Neuronal stem cell (in vitro differentiated cells): ENCODE measurements at regions not wholly inside any gene's neighbourhood (a gene's known extent, or its start where the extent isn't known, plus 50 kb on each side); places are given as distances from the start of the nearest gene placed in this dataset.
"Not testable (repeated sequence)": the region's sequence is repeated elsewhere in the genome, so short reads cannot be mapped to it uniquely, and the experiment has no call there.

Source experiments
- DNase-seq: peaks from one replicate; pipeline ENCODE4 v3.0.0-alpha.2; 2013; ENCODE audit warnings: low spot score
- H2AFZ ChIP-seq: one replicate; pipeline ENCODE4 v1.6.1; 2013; ENCODE audit warnings: mild to moderate bottlenecking, low read length, inconsistent platforms
- H2AK5ac ChIP-seq: 2 replicates; pipeline ENCODE4 v1.6.1; 2013; ENCODE audit warnings: low read depth, mild to moderate bottlenecking, inconsistent platforms, low read length, moderate library complexity, mixed read lengths
- H2BK120ac ChIP-seq: 2 replicates; pipeline ENCODE4 v1.6.1; 2013; ENCODE audit warnings: low read depth, mild to moderate bottlenecking, inconsistent platforms, low read length, moderate library complexity, mixed read lengths
- H2BK12ac ChIP-seq: one replicate; pipeline ENCODE4 v1.6.1; 2013; ENCODE audit warnings: low read length, inconsistent platforms
- H2BK15ac ChIP-seq: 2 replicates; pipeline ENCODE4 v1.6.1; 2013; ENCODE audit warnings: mild to moderate bottlenecking, low read length, inconsistent platforms, mixed read lengths
- H2BK5ac ChIP-seq: one replicate; pipeline ENCODE4 v1.6.1; 2013; ENCODE audit warnings: inconsistent platforms, mild to moderate bottlenecking, low read length, moderate library complexity
- H3K14ac ChIP-seq: one replicate; pipeline ENCODE4 v1.6.1; 2013; ENCODE audit warnings: low read length, inconsistent platforms
- H3K18ac ChIP-seq: 2 replicates; pipeline ENCODE4 v1.6.1; 2013; ENCODE audit warnings: low read length, inconsistent platforms
- H3K23ac ChIP-seq: 2 replicates; pipeline ENCODE4 v1.6.1; 2013; ENCODE audit warnings: low read depth, mild to moderate bottlenecking, mixed read lengths, low read length, inconsistent platforms; ENCODE audit not compliant: poor library complexity
- H3K27ac ChIP-seq: replicated peaks from 3 replicates; pipeline ENCODE4 v1.5.1; 2013; ENCODE audit warnings: low read length, inconsistent platforms
- H3K27me3 ChIP-seq, 3 experiments: 2 replicates each; pipeline ENCODE4 v1.6.1; 2013; ENCODE audit warnings: low read length in 3 of 3, mild to moderate bottlenecking in 2 of 3, inconsistent platforms in 1 of 3, low read depth in 1 of 3, mixed read lengths in 1 of 3, moderate library complexity in 1 of 3; ENCODE audit not compliant: control insufficient read depth in 3 of 3, insufficient read depth in 3 of 3
- H3K36me3 ChIP-seq, 2 donors: replicated peaks in 1 of 2; 2 replicates each; pipeline ENCODE4 v1.6.1; 2013; ENCODE audit warnings: low read length in 2 of 2; ENCODE audit not compliant: control insufficient read depth in 2 of 2, insufficient read depth in 2 of 2
- H3K4ac ChIP-seq: 2 replicates; pipeline ENCODE4 v1.6.1; 2013; ENCODE audit warnings: inconsistent platforms, mild to moderate bottlenecking, low read length, moderate library complexity
- H3K4me1 ChIP-seq, 2 donors: 1 replicate in 1 of 2; 2 replicates in 1 of 2; pipeline ENCODE4 v1.6.1; 2013; ENCODE audit warnings: low read length in 2 of 2, low read depth in 1 of 2; ENCODE audit not compliant: control insufficient read depth in 2 of 2, insufficient read depth in 1 of 2
- H3K4me2 ChIP-seq: one replicate; pipeline ENCODE4 v1.6.1; 2013; ENCODE audit warnings: mild to moderate bottlenecking, low read length, inconsistent platforms; ENCODE audit not compliant: insufficient read depth, poor library complexity, severe bottlenecking
- H3K4me3 ChIP-seq, 2 donors: 2 replicates each; pipeline ENCODE4 v1.5.1; 2013; ENCODE audit warnings: low read length in 2 of 2, mild to moderate bottlenecking in 2 of 2, inconsistent platforms in 1 of 2, moderate library complexity in 1 of 2
- H3K79me1 ChIP-seq: one replicate; pipeline ENCODE4 v1.6.1; 2013; ENCODE audit warnings: low read depth, mild to moderate bottlenecking, inconsistent platforms, low read length, moderate library complexity
- H3K9ac ChIP-seq: one replicate; pipeline ENCODE4 v1.6.1; 2013; ENCODE audit warnings: mild to moderate bottlenecking, low read depth, low read length, inconsistent platforms; ENCODE audit not compliant: poor library complexity
- H3K9me3 ChIP-seq, 2 donors: replicated peaks in 1 of 2; 2 replicates each; pipeline versions ENCODE3 to v1.6.1; 2013; ENCODE audit warnings: low read length in 2 of 2, mild to moderate bottlenecking in 2 of 2, inconsistent platforms in 1 of 2, low read depth in 1 of 2, mixed read lengths in 1 of 2, moderate library complexity in 1 of 2; ENCODE audit not compliant: control insufficient read depth in 2 of 2, insufficient read depth in 1 of 2
- H4K8ac ChIP-seq: one replicate; pipeline ENCODE4 v1.6.1; 2013; ENCODE audit warnings: low read depth, mild to moderate bottlenecking, inconsistent platforms, low read length, moderate library complexity
- H4K91ac ChIP-seq: one replicate; pipeline ENCODE4 v1.6.1; 2013; ENCODE audit warnings: low read length, low read depth, mild to moderate bottlenecking, inconsistent platforms; ENCODE audit not compliant: poor library complexity
- WGBS, 2 donors: extraction: QIAGEN DNeasy Blood & Tissue Kit; methylation state at CpG; one replicate each; pipeline ENCODE4 v1.1.7; 2013; ENCODE audit warnings: missing lambda C conversion rate in 2 of 2, mixed read lengths in 1 of 2; ENCODE audit not compliant: insufficient read length in 2 of 2, insufficient replicate concordance in 1 of 2; ENCODE audit errors: extremely low coverage in 2 of 2; 5-methylcytosine and 5-hydroxymethylcytosine counted together

DNA sequence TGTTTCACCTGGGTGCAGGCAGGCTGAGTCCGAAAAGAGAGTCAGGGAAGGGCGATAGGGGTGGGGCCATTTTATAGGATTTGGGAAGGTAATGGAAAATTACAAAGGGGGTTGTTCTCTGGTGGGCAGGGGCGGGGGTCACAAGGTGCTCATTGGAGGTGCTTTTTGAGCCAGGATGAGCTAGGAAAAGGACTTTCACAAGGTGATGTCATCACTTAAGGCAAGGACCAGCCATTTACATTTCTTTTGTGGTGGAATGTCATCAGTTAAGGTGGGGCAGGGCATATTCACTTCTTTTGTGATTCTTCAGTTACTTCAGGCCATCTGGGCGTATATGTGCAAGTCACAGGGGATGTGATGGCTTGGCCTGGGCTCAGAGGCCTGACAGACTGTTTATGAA, 1040.0 kb downstream of the TAF11L14 start:
- not testable (repeated sequence) for H2AK5ac ChIP-seq, DNase-seq, H3K36me3 ChIP-seq, H3K27me3 ChIP-seq, H3K79me1 ChIP-seq, H3K23ac ChIP-seq, H2BK15ac ChIP-seq, H2AFZ ChIP-seq, H3K4me1 ChIP-seq, H3K9ac ChIP-seq, H4K91ac ChIP-seq, H2BK12ac ChIP-seq, H3K14ac ChIP-seq, H3K9me3 ChIP-seq, H3K27ac ChIP-seq, H3K4me3 ChIP-seq, H4K8ac ChIP-seq, H3K18ac ChIP-seq, H2BK120ac ChIP-seq, H3K4ac ChIP-seq, H3K4me2 ChIP-seq, H2BK5ac ChIP-seq
- no CpG with 5 or more reads among the region's 4 CpGs for WGBS, 2 donors

DNA sequence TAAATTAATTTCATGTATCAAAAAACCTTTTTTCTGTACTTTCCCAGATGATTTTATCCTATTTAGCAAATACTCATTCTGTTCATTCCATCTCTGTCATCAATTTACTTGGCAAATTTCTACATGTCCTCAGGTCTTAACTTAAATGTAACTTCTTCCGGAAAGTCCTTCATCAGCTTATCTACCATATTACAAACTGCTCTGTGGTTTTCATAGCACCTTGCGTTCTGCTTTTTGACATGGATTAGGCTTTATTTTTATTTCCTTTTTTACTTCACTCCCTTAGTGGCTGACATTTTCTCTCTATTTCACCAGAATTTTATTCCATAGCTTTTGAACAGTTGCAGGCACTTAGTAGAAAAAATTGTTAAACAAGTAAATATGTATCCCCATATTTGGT, 1040.8 kb downstream of the TAF11L14 start:
- WGBS, 2 donors = no CpG with 5 or more reads among the region's 2 CpGs
- no peaks in the 10 kb centered on the region for H3K36me3 ChIP-seq
- no peak overlapping the region for H2BK5ac ChIP-seq
- H2AK5ac ChIP-seq = no peak overlapping the region
- no peak overlapping the region for H3K4me3 ChIP-seq
- no peak overlapping the region for H3K18ac ChIP-seq
- no peak overlapping the region for H4K91ac ChIP-seq
- no peak overlapping the region for H2BK15ac ChIP-seq
- no peak overlapping the region for H3K9ac ChIP-seq
- no peak overlapping the region for H3K14ac ChIP-seq
- H3K79me1 ChIP-seq = no peaks in the 10 kb centered on the region
- no peak overlapping the region for H2BK12ac ChIP-seq
- no peaks in the 10 kb centered on the region for H3K4me1 ChIP-seq
- H3K27ac ChIP-seq = no peak overlapping the region
- H2AFZ ChIP-seq = no peak overlapping the region
- H3K4me2 ChIP-seq = no peak overlapping the region
- H3K9me3 ChIP-seq = no peaks in the 10 kb centered on the region
- no peaks in the 10 kb centered on the region for H3K27me3 ChIP-seq
- H2BK120ac ChIP-seq = no peak overlapping the region
- H3K23ac ChIP-seq = no peak overlapping the region
- no peak overlapping the region for H4K8ac ChIP-seq
- no peak for DNase-seq
- no peak overlapping the region for H3K4ac ChIP-seq

DNA sequence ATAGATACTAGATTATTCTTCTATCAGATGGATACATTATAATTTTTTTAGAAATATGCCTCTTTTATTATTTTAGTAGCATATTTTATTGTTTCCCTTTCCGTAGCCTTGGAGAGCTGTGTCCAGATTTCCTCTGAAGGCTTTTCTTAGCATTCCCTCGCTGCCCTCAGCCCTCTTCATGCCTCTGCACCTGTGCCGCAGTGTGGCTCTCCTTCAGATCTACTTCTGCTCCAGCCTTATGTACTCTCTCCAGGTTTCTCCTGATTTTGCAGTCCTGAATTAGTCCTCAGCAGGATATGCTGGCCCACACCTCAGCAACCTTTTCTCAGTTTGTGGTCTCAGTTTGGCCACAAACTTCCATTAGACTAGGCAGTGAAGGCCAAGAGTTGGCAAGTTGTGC, 1052.0 kb downstream of the TAF11L14 start:
- H3K23ac ChIP-seq = no peak overlapping the region
- H2BK5ac ChIP-seq = no peak overlapping the region
- no peak overlapping the region for H2BK12ac ChIP-seq
- H3K4me2 ChIP-seq = no peak overlapping the region
- H4K91ac ChIP-seq = no peak overlapping the region
- peak overlapping the region; percentile 13 for H2AFZ ChIP-seq
- H3K18ac ChIP-seq = no peak overlapping the region
- no peaks in the 10 kb centered on the region for H3K9me3 ChIP-seq
- no peaks in the 10 kb centered on the region for H3K36me3 ChIP-seq
- H3K4ac ChIP-seq = no peak overlapping the region
- H3K4me1 ChIP-seq = no peaks in the 10 kb centered on the region
- no peak overlapping the region for H4K8ac ChIP-seq
- no peak for DNase-seq
- H3K27ac ChIP-seq = no peak overlapping the region
- WGBS, 2 donors = no CpG with 5 or more reads among the region's 3 CpGs
- H3K14ac ChIP-seq = no peak overlapping the region
- no peak overlapping the region for H2BK120ac ChIP-seq
- H2BK15ac ChIP-seq = no peak overlapping the region
- no peak overlapping the region for H2AK5ac ChIP-seq
- H3K79me1 ChIP-seq = no peaks in the 10 kb centered on the region
- no peaks in the 10 kb centered on the region for H3K27me3 ChIP-seq
- no peak overlapping the region for H3K4me3 ChIP-seq
- H3K9ac ChIP-seq = no peak overlapping the region

DNA sequence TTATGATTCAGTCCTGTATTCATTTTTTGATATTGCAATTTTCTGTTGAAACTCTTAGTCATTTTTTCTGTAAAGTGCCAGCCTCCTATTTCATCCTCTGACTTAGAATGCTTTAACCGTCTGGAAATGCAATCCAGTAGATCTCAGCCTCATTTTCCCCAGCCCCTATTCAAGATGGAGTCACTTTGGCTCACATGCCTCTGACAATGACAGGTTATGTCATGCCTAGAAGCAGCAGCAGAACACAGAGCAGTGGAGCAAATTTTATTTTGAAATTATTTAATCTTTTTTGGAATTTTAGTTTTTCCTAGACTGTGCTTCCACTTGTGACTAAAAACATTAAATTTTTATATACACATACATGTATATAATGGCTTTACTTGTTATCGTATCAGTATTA, 1053.2 kb downstream of the TAF11L14 start:
- no peak overlapping the region for H4K8ac ChIP-seq
- H2AFZ ChIP-seq = peak overlapping the region; percentile 23
- no peak for DNase-seq
- H3K36me3 ChIP-seq = no peaks in the 10 kb centered on the region
- no peak overlapping the region for H3K14ac ChIP-seq
- H3K23ac ChIP-seq = no peak overlapping the region
- H2BK15ac ChIP-seq = no peak overlapping the region
- no peak overlapping the region for H2AK5ac ChIP-seq
- no peak overlapping the region for H3K4me2 ChIP-seq
- no peak overlapping the region for H3K9ac ChIP-seq
- no peaks in the 10 kb centered on the region for H3K4me1 ChIP-seq
- no peak overlapping the region for H3K4me3 ChIP-seq
- H3K4ac ChIP-seq = no peak overlapping the region
- H2BK12ac ChIP-seq = no peak overlapping the region
- no CpG with 5 or more reads among the region's 2 CpGs for WGBS, 2 donors
- no peak overlapping the region for H2BK120ac ChIP-seq
- H3K79me1 ChIP-seq = no peaks in the 10 kb centered on the region
- H3K9me3 ChIP-seq = no peaks in the 10 kb centered on the region
- no peak overlapping the region for H3K18ac ChIP-seq
- no peak overlapping the region for H2BK5ac ChIP-seq
- H4K91ac ChIP-seq = no peak overlapping the region
- H3K27me3 ChIP-seq = no peaks in the 10 kb centered on the region
- H3K27ac ChIP-seq = no peak overlapping the region
